Renal cortical epithelial cell (primary cell): ENCODE measurements at regions not wholly inside any gene's neighbourhood (a gene's known extent, or its start where the extent isn't known, plus 50 kb on each side); places are given as distances from the start of the nearest gene placed in this dataset.

Source experiments
- DNase-seq: peaks from one replicate; pipeline ENCODE4 v3.0.0-alpha.2; 2011; ENCODE audit warnings: low read depth

- DNase-seq: no peak
These were observed 558.1 kb downstream of the REEP3 start for GRCh38 chr10:64079341-64079740.

DNA sequence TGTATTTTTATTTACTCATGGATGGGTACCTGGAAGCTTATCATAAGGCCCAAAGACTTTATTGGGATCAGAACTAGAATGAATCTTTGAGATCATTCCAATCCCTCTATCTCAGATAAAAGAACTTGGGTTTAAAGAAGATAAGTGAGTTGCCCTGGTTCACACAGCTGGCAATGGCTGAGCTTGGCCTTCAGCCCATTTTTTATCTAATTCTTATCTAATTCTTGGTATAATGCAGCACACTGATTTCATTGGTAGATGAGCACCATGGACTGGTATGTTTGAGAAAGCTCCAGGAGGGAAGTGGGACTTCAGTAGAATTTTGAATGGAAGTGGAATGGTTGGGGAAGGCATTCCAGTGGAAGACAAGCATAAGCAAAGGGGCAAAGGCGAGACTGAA lies 558.9 kb downstream of the REEP3 start:
- DNase-seq: no peak

DNA sequence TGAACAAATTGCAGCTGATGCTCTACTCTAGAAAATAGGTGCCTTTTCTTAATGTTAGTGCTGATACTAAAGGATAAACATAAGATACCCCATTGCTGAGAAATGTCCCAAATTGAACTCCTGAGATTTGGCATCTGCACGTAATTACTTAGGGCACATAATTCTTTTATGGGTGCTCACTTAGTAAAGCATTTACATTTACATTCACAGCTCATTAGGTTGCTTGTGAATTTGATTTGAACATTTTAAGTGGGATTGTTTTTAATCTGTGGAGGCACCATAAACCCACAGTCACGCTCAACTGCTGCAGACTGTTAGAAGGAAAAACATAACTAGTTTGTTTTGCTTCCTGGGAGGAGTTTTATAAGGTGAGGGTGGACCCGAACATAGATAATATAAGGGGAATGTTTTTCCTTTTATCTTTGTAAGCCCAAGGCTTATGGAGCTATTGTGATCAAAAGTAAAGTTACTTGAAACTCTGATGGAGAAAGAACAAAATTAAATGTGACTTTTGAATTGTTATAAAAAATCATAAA lies 560.8 kb downstream of the REEP3 start:
- DNase-seq: peak; percentile 4

DNA sequence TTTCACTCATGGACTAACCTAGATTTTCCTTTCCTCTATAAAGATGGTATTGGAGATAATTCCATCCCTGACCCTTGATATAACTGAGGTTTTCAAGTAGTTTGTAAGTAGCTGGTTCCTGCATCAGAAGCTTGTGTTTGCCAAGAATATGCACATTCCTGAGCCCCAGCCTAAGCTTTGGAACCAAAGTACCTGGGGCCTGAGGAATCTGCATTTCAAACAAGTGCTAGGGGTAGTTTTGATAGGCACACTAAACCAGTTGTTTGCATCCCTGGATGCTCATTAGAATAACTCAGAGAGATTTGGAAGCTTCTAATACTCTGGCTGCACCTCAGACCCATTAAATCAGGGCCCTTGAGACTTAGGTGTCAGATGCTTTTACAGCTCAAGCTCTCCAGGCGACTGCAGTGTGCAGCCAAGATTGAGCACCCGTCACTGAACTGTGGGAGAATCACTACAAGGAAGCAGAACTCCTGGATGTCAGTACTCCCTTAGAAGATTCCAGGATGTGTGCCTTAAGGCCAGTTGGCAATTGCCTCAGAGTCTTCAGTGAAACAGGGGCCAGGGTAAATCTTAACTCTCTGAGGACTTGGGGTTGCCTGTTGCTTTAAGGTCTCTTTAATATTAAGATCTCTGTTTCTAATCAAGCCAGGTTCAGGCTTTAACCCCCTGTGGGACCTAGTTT lies 565.0 kb downstream of the REEP3 start:
- no peak for DNase-seq

GRCh38 chr10:64089648-64090047 lies 568.4 kb downstream of the REEP3 start:
- DNase-seq: no peak

GRCh38 chr10:64090865-64091264 lies 569.7 kb downstream of the REEP3 start:
- peak; percentile 28 for DNase-seq

DNA sequence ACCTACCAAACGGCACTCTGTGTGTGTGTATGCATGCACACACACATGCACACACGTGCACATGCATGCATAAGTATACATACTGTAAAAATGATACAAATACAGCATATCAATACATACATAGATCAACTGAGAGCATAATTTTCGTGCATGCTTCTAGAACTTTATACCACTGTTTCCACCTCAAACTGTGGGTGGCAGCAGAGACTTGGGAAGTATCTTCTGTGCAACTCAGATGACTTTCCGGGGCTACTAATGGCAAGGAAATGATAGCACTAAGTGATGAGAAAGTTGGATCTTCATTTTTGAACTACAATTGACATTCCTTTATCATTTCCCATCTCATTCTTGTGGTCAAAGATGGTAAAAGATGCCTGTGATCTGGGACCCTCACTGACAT lies 570.7 kb downstream of the REEP3 start:
- DNase-seq: no peak

DNA sequence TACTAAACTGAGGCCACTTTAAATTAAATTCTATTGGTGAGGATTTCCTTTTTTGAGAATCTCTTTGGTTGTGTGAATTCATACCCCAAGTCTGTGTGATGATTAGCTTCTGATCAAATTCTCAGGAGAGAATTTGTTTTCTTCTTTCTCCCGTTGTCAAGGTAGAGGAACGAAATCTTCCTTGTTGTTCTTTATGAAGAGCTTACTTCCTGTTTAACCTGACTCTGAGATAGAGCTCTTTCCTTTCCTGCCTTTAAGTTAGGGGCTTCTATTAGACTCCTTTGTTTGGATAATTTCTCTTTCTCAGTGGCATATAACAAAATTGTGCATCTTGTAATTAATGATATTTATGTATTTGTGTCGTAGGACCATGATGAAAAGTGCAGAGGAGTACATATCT lies 572.1 kb downstream of the REEP3 start:
- DNase-seq: no peak

DNA sequence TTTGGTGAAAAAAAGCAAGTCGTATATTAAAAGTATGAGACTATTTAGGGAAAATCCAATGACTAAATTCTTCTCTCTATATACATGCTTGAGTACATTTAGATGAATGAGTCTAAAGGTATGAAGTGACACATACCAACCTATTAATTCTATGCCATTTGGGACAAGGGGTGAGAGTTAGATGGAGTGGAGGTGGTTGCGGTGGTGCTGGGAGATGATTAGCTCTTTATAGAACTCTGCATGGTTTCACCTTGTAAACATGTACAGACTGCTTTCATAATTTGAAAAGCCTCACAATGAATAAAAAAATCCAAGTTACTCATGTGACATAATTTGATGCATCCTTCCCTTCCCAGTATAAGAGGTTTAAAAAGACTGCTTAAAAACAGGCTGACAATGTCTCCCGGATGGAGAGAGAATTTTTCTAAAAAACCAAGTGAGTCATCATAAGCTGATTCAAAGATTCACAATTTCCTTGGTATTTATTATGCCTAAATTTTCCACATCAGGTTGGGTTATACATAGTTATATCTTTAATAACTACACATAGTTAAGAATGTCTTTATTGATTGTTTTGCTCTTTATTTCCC lies 572.8 kb downstream of the REEP3 start:
- no peak for DNase-seq

- peak; percentile 41 for DNase-seq
These were observed 575.7 kb downstream of the REEP3 start for GRCh38 chr10:64096941-64097340.

DNA sequence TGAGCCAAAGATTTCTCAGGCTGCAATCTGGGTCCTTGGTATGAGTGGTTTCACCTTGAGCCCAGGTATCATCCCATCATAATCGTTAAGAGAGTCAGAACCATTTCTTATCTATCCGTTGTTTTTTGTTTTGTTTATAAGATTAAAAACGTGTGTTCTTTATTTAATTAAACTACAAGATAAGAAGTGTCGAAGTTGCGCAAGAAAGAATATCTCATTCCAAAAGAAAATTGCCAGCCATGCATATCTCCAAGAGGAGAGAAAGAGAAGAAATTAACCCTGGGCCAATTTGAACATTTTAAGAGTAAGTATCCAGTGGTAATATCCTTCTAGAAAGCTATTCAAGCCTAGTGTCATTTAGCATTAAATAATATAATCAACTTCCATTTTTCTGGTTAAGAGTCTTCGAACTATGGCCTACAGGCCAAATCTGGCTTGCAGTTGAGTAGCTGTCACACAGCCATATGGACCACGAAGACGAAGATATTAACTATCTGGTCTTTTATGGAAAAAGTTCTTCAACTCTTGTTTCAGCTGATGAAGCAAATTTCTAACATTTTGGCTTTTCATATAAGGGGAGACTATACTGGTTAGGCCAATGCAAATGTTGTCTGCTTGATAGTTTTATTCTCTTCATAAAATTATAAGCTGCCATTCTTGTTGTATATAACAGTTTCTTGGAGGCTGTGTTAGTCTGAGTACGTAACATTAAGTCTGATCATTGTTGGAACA lies 576.4 kb downstream of the REEP3 start:
- DNase-seq: no peak

- DNase-seq: no peak
These were observed 577.8 kb downstream of the REEP3 start for GRCh38 chr10:64098994-64099393.

DNA sequence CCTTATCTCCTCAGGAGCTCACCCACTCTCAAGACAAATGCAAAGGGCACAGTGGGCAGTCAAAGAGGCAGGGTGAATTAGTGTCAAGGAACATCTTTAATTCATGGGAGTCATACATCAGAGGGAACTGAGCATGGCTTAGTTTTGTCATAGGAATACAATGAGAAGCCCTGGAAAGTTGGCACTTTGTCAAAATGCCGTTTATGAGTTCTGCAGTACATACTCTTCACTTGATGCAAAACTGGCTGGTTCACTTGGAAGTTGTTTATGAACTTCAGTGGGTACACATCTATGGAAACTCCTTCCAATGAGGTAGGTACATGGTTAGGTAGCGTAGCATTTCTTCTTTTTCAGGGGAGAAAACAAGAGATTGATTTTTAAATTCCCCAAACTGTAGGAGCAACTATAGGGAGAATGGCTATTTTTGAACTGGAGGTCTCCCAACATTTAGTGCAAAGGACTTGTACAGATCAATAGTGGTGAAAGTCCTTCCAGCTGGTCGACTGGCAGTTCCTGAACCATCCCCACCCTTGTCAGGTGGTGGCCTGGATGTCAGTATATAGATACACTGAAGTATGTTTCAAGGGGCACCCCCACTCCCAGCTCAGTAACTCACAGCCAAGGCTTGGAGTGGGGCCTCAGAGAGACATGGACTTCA lies 580.5 kb downstream of the REEP3 start:
- no peak for DNase-seq

DNA sequence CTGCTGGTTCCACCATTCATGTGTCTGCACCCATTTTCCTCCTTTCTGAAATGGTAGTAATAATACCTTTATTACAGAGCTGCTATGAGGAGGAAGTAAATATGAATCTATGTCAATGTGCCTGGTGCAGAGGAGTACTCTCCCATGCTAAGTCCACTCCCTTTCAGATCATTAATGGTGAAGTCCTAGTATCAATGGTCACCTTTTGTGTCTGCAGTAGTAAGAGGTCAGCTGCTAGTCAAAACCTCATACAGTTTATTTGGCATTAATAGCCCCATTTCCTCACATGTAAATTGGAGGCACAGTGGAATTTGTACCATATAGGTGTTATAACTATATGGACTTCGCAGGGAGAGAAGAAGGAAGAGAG lies 581.0 kb downstream of the REEP3 start:
- DNase-seq: no peak

DNA sequence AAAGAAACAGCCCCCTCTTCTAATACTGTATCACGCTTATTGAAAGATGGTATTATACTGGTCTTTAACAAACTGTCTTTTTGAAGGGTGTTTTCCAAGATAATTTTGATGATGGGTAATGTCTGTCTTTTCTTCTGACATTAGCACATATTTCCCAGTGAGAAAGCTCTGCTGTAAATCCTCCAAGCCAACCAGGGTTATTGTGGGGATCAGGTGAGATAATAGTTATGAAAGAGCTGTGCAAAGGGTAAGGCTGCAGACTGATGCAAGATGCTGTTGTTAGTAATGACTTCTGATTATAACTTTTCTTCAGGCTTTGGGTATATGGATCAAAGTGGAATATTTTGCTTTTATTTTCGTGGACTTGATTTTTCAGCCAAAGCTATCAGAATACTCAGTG lies 581.7 kb downstream of the REEP3 start:
- DNase-seq: no peak

GRCh38 chr10:64103750-64104470 lies 582.7 kb downstream of the REEP3 start:
- no peak for DNase-seq

GRCh38 chr10:64109926-64110495 lies 588.8 kb downstream of the REEP3 start:
- peak; percentile 87 for DNase-seq

DNA sequence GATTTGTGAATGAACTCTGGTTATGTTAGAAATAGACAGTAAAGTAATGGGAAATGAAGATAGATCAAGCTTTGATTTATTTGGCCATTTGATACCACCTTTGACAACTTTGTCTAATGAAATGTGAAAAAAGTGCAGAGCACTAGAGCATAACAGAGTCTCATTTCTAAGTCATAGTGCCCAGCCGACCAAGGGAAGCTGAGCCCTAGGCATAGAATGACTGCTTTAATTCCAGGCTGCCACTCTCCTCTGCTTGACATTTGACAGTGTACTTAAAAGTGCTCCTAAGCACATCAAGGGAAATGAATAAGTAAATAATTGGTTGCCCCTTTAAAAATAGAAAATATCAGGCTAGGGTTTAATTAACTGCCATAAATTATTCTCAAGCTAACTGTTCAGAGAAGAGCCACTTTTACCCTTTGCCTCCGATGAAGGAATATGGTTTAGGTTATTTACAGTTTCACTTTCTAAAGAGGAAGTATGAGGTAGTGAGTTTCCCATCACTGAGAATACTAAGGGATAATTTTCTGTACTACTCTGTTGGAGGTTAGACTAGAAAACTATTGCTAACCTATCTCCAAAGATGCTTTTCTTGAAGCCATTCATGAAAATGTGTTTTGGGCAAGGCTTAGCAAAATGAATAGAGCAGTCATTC lies 591.6 kb downstream of the REEP3 start:
- DNase-seq: peak; percentile 41

DNA sequence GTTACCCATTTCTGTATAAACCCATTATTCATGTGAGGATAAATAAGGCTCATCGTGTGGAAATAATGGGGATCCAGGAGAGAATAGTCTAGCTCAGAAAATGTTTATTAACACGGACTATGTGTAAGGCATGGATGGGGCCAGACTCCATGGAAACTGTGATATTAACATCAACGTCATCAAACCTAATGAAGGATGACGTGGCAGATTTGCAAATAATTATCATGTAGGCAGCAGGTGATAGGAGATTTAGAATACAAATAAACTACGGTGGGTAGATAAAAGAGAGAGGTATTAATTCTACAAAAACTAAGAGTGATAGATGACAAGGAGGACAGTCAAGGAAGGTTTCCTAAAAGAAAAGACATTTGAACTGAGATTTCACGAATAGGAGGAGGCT lies 592.2 kb downstream of the REEP3 start:
- DNase-seq: no peak

- no peak for DNase-seq
These were observed 592.6 kb downstream of the REEP3 start for GRCh38 chr10:64113792-64114191.

DNA sequence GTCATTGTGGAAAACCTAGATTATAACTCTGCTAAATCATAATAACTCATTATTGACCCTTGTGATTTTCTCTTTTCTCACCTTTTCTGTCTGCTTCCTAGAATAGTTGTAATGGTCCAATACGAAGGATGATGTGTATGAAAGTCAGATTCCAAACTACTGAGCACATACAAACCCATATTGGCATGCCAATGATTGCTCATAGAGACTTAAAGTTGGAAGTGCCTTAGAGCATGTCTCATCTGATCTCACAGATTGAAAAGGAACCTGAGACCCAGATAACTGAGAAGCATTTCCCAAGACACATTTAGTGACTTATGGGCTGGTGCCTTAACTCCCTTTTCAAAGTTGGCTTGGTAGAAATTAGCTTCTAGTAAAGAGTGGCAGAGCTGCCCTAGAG lies 594.3 kb downstream of the REEP3 start:
- no peak for DNase-seq
